ENCODE measurements at regions not wholly inside any gene's neighbourhood (a gene's known extent, or its start where the extent isn't known, plus 50 kb on each side); places are given as distances from the start of the nearest gene placed in this dataset.

DNA sequence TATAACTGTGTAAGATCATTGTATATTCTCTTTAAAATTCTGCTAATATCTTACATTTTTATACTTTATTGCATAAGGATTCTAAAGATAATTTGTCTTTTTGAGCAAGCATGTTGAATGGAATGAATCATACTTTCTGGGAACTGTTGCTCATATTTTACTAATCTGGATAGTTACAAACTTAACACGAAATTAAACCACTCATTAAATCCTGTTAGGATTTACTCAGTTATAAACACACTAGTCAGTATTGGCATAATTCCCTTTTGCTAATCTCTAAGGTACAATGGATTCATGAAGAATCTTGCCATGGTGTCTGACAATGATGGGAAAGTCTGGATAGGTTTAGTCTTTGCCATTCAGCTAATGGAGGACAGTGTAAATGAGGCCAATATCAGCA lies 338.1 kb upstream of the SMC2 start:
- no peak for TF ChIP-seq CTCF (IDR thresholded peaks at IDR 0.05; ENCODE audit: low read depth, low read length, missing control alignments)
- no peak for DNase-seq (ENCODE audit: low read depth)
- no peak overlapping the region for H3K4me3 ChIP-seq (ENCODE audit: low read depth, low read length)

DNA sequence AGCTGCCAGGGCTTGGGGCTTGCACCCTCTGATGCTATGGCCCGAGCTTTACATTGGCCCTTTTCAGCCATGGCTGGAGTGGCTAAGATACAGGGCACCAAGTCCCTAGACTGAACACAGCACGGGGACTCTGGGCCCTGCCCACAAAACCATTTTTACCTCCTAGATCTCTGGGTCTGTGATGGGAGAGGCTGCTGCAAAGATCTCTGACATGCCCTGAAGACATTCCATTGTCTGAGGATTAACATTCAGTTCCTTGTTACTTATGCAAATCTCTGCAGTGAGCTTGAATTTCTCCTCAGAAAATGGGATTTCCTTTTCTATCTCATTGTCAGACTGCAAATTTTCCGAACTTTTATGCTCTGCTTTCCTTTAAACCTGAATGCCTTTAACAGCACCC lies 337.0 kb upstream of the SMC2 start:
- no peak for DNase-seq (ENCODE audit: low read depth)
- no peak overlapping the region for H3K4me3 ChIP-seq (ENCODE audit: low read depth, low read length)
- no peak for TF ChIP-seq CTCF (IDR thresholded peaks at IDR 0.05; ENCODE audit: low read depth, low read length, missing control alignments)

DNA sequence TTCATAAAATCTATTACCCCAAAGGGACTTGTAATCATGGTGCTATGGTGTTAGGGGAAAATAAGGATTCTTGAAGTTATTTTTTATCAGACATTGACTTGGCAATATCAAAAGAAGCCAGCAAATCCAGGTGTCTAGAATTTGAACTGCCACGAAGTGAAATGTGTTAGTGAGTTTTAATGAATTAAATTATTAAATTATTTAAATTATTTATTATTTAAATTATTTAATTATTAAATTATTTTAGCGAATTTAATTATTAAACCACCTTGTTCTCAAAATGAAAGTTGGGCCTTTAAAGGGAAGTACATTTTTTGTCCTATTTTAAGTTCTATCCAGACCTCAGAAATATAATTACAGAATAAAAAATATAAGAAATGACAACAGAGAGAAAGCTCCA lies 332.6 kb upstream of the SMC2 start:
- DNase-seq (ENCODE audit: low read depth), result no peak
- no peak for TF ChIP-seq CTCF (IDR thresholded peaks at IDR 0.05; ENCODE audit: low read depth, low read length, missing control alignments)
- no peak overlapping the region for H3K4me3 ChIP-seq (ENCODE audit: low read depth, low read length)

DNA sequence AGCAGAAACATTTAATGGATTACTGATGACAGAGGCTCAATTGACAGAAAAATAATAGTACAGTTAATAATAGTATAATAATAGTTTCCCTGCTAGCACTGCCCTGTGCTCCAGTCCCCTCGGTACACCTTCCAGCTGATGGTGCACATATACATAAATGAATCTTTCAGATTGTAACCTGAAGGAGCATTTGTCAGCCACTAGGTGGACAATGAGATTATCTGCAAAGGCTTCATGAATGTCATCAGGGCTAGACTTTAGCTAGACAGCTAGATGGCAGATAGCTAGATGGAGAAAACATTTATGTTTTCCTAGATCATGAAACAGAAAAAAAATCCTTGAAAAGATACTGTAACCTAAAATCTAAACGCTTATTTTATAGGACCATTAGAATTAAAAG lies 304.4 kb upstream of the SMC2 start:
- DNase-seq (ENCODE audit: low read depth), result peak; percentile 0

GRCh38 chr9:103798620-103799019 lies 295.5 kb upstream of the SMC2 start:
- no peak for TF ChIP-seq CTCF (IDR thresholded peaks at IDR 0.05; ENCODE audit: low read depth, low read length, missing control alignments)
- peak; percentile 37 for DNase-seq (ENCODE audit: low read depth)
- H3K4me3 ChIP-seq (ENCODE audit: low read depth, low read length), result no peak overlapping the region

More for the DNA sequence above, 304.4 kb upstream of the SMC2 start:
- peak; percentile 44 for TF ChIP-seq CTCF (IDR thresholded peaks at IDR 0.05; ENCODE audit: low read depth, low read length, missing control alignments)
- no peak overlapping the region for H3K4me3 ChIP-seq (ENCODE audit: low read depth, low read length)

DNA sequence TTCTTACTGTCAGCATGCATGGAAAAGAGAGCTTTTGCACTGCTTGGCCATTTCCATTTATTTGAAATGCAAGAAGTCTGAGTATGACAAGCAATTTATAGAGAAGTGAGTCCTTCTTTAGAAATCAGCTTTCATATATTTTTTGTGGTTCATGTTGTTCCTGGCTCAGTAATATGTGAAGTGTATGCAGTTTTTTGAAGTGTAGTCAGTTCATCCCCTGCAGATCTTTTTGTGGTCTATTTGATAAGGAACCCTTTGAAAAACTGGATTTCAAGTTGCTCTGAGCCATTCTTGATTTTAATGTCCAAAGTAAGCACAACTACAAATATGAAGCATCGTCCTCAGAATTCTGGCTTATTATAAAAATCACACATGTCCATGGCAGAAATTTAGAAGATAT lies 294.1 kb upstream of the SMC2 start:
- no peak for TF ChIP-seq CTCF (IDR thresholded peaks at IDR 0.05; ENCODE audit: low read depth, low read length, missing control alignments)
- no peak for DNase-seq (ENCODE audit: low read depth)

DNA sequence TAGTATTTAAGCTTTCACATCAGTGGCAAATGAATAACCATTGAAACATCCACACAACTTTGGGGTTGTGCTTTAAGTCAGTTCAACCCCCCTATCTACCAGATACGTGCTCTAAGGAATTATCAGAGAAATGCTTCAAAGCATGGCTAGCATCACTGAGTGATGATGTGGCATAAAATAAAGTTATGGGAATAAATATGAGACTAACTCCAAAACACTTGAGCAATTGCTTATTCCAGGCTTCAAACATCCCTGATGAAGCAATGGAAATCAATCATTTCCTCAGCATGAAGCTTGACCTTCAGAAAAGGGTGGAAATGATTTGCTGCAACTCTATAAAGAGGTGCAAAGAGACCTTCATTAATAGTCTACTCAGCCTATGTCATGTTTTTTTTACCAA lies 292.0 kb upstream of the SMC2 start:
- DNase-seq (ENCODE audit: low read depth), result no peak
- no peak overlapping the region for H3K4me3 ChIP-seq (ENCODE audit: low read depth, low read length)
- no peak for TF ChIP-seq CTCF (IDR thresholded peaks at IDR 0.05; ENCODE audit: low read depth, low read length, missing control alignments)

More for the DNA sequence above, 294.1 kb upstream of the SMC2 start:
- no peak overlapping the region for H3K4me3 ChIP-seq (ENCODE audit: low read depth, low read length)

All from GM12864 (cell line).